HUDEP-2 (cell line): ENCODE measurements at regions not wholly inside any gene's neighbourhood (a gene's known extent, or its start where the extent isn't known, plus 50 kb on each side); places are given as distances from the start of the nearest gene placed in this dataset.

Experiments used
- DNase-seq, 76 experiments: peaks; one replicate each; lab custom pipeline; 2025; ENCODE audit not compliant: unreplicated experiment in 76 of 76; lab: John Stamatoyannopoulos, UW

DNA sequence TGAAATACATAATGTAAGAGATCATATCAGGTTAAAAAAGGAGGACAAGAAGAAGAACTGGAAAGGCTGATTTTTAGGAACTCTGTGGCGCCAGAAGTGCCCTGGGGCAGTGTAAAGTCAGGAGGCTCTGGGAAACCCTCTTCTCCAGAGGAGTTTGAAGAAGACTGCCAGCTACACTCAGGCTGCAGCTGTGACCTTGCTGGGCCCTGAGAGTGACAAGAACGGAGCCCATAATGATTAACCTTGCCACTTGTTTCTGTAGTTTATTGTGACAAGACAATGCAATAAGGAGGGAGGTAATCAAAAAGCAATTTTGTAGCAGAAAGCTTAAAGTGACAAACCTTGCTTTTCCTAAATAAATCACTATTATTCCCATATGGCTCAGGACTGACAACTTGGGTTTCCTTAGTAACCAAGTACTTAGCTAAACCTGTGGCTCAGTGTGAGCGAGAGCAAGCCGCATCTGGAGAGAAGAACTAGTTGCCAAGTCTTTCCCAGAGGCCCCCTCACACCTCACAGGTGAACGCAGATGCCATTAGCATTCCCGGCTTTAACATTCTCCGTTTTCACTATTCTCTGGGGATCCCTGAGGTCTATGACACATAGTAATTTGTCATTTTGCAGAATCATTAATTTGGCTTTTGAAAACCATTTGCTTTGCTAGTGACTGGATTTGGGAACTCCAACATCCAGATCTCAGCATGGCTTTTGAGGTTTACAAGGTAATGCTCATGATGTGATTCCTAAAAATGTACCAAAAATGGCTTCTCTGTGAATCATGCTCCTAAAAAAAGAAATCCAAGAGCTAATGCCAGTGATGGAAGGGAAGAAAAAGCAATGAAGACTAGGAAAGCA, 115.9 kb downstream of the OMA1 start:
- no peak for DNase-seq

DNA sequence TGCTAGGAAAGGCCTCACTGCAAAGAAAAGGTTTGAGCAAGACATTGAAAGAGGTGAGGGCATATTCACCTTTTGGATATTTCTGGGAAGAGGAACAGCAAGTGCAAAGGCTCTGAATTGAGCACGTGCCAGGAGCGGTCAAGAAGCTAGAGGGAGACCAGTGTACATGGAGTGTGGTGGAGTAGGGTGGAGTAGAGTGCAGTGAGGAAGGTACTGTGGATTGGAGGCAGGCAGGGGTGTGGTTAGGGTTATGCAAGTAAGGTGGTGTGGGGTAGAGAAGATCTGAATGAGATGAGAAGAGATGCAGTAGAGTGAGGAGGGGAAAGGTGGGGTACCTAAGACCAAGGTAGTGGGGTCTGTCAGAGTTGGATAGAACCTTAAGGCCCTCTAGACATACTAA, 119.6 kb downstream of the OMA1 start:
- DNase-seq: no peak

DNA sequence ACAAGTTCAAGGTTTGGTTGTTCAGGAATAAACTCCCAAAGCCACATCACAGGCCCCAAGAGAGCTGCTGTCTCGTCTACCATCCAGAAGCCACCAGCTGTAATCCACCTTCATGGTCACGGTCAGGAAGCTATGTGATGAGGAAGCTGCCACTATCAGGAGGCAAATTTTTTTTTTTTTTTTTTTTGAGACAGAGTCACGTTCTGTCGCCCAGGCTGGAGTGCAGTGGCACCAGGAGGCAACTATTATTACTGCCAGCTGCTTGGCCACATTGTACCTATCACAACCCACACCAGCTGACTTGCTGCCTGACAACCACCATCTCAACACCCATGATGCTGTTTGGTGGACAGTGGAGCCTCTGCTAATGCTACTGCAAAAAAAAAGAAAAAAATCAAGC, 124.1 kb downstream of the OMA1 start:
- DNase-seq: no peak

DNA sequence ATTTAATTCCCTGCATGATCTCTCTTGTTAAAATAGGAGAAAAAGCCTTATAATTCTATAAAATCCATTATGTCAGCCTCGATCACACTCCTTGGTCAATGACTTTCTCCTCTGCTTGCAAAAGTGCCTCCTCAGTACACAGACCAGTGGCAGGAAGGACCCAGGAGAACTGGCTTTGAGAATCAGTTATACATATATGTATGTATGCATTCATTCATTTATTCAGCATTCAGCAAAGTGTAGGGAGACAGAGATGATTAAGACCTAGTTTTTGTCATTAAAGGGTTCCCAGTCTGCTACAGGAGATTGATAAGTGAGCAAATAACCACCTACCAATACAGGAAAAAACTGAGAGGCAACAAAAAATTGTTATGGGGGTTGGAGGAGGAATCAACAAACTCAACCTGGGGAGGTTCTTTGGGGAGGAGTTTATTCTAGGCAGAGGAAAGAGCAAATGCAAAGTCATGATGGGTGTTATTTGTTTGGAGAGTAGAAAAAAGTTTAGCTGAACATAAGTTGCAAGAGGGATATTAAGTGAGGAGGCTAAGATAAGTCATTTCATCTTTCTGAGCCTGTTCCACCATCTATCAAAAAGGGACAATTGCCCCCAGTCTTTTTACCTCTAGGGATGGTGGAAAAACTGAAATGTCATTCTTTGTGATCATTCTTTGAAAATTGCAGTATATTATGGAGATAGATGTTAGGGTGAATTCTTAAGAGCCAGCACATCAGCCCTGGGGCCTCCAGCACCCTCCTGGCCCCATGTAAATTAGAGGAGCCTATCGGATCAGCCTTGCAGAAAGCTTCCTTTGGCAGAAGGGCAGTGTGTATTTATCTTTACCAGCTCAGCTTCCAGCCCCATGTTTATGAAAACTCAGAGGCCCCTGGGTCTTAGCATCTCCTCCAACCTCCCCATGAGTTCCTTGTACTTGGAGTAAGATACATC, 128.0 kb downstream of the OMA1 start:
- no peak for DNase-seq

DNA sequence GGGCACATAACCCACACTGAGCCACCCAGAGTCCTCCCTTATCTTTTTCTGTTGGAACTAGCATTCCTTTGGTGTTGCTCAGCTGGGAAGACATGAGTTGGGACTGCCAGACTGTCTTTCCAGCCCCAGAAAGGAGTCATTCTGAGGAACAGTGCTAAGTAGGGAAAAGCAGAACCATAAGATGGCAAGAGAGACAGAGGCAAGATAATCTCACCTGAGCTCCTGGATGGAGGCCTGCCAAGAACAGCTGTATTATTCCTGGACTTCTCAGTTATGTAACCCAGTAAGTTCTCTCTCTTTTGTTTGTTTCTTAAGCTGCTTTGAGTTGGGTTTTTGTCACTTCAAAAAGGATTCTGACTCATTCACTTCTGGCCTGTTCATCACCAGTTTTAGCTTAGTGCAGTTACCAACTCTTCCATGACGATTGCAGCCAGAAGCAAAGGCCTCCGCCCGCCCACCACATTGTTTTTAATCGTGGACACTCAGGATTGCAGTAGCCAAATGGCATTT, 134.4 kb downstream of the OMA1 start:
- DNase-seq: no peak

DNA sequence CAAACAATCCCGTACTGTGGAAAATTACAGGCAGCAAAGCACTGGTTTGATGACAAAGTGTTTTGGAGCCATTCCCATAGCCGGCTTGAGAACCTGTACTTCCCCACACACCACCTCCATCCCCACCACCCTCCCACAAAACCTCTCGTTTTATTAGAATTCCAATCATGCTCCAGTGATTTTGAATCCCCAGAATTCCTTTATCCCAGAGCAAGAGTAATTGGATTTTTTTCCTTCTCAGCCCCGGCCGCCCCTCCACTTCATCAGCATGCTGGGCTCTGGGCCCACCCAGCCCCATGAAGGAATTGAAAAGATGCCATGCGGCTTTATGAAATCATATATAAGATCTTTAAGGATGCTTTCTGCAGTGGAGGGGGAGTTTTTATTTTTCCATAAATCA, 136.6 kb downstream of the OMA1 start:
- no peak for DNase-seq

DNA sequence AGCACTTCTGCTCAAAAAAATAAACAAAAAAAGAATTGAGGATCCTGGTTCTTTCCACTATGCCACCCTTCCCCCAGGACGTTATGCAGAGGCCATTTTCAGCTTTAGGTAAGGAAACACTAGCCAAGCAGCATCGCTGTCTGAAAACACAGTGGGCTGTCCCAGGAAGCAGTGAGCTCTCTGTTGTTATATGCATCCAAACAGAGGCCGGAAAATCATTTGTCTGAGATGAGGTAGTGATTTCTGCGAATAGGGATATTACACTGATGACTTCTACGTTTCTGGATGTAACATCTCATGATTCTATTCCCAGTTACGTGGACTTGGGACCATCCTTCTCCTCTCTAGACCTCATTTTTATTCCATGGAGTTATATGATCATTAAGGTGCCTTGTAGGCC, 137.2 kb downstream of the OMA1 start:
- DNase-seq: no peak

DNA sequence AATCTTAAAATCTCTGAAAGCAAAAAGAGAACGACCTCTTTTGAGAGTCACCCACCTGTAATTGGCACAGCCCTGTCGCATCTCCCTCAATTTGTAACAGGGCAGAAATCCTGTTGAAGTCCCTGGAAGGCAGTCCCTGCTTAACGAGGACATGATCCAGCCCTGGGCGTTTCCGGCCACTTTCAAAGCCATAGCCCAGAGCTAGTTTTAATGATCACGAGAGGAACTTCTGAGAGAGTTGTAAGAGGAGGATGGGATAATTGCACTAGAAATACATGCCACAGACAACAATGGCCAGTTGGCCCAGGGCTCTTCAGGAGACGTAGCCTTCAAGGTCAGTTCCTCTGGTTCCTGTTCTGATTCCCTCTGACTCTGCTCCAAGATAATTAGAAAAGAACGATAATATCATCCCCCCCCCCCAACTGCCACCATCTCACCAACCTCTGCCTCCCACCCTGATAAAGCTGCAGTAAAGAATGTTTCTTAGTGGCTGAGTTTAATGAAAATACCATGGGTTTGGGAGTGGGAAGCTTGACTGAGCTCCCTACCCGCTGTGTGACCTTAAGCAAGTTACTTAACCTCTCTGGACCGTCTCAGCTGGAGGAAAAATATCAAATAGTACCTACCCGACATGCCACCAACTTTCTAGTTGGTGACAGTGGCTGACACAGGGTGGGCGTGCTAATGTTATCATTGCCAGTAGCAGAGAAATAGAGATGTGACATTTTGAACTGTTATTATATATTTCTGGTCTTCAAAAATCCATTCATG, 140.0 kb downstream of the OMA1 start:
- no peak for DNase-seq

DNA sequence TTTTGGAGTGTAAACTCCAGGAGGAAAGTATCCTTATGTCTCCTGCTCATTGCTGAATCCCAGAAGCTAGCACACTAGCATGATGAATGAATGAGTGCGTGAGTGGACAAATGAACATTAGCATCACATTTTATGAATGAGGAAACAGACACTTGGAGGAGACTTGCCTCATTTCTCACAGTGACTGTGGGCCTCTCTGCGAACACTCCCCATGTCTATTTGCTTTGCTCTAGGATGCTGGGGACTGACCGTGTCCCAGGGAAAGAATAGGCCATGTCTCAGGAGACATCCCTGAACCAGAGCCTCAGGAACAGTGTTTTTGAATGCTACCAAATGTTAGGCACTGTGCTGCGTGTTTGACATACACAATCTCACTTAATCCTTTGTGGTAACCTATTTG, 140.9 kb downstream of the OMA1 start:
- DNase-seq: no peak

DNA sequence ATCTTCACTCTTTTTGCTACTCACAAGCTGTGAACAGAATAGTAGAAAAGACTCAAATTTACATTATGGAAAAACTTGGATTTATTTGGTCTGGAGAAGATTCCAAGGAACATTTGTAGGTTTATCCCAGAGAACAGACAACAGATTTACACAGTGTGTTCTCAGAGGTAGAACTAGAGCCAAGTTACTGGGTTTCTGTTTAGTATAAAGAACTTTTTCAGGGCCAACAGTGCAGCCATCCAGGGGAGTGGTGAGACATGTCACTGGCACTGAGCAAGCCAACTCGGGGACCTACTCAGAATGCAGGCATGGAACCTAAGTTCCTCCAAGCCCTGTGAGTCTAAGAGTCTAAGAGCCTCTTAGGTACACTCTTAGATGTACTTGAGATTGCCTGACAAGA, 142.6 kb downstream of the OMA1 start:
- DNase-seq: no peak

DNA sequence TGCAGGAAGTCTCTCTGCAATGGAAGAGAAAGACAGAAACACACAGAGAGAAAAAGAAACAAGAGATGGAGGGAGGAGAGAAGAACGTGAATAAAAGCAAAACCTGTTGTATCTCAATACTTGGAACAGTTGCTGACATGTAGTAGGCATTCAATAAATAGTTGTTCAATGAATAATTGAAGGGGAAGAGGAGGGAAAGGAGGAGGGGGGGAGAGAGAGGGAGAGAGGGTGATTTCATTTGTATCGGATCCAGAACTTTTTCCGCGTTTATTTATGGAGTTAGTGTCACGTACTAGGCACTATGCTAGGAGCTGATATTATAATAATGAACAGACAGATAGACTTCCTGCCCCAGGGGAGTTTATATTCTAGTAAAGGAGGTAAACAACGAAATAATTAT, 144.1 kb downstream of the OMA1 start:
- no peak for DNase-seq

DNA sequence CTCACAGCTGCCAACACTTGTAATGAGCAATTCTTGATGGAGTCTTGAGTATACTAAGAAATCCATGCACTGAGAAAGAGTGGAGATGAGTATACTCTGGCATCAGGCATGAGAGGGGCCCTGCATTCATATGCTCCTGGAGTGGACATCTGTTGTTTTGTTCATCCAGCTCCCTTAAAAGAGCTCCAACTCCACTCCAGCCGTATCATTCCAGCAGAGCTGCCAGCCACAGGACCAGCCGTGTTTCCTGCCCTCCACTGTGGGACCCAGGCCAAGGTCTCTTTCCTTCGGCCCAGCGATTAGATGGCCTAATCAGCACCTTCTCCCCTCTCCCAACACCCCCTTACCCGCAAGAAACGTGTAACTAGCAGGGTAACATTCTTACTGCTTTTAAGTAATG, 144.5 kb downstream of the OMA1 start:
- no peak for DNase-seq

DNA sequence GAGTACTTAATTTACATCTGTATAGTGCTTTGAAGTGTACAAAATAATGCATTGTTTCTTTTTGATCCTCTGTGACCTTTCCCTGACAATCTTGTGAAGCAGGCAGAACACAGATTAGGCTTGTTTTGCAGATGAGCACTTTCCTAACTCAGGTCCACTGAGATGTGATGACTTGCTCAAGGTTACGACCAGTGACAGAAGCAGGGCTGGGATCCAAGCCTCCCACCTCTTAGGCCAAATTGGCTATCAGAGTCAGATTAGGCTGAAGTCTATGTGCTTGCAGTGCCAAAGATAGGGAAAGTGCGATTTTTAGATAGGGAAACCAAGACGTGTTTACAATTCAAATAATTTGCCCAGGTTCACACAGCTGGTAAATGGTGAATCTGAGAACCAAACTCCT, 147.3 kb downstream of the OMA1 start:
- DNase-seq: no peak

DNA sequence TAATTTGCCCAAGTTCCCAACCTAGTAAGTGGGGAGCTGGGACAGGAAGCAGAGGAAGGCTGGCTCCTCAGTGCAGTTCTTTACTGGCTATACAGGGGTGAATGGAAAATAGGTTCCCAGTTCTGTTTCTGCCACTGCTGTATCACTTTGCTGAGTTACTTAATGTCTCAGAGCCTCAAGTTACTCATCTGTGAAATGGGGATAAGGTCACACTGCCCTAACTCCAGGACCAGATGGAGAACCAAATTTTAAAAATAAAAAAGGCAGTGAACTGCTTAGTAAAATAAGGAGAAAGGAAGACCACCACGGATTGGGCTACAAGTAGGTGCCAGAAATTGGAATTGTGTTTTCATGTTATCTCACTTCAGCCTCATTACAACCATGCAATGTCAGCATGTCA, 147.8 kb downstream of the OMA1 start:
- no peak for DNase-seq

DNA sequence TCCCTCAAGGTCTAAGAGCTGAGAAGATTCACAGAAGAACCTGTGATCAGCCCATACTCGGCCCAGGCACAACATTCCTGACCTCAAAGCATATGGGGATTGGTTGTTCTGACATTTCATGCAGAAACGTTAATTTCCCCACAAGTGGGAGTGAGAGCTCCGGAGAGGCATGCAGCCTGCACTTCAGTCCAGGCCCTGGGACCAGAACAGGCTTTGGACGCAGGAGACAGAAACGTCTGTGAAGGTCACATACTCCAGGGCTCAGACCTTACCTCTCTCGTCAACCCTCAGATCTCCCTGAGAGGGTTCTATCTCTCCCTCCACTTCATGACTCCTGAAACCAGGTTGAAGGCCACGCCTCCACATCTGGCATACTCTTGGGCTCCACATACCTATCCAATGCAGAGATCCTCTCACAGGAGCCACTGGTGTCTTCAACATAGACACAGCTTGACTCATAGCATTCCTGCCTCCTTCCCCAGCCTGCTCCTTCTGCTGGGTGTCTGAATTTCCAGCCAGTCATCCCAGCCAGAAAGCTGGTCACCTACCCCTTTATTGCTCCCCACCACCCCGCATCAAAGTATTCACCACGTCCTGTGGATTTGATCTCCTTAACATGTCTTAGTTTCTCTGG, 149.2 kb downstream of the OMA1 start:
- DNase-seq: no peak

DNA sequence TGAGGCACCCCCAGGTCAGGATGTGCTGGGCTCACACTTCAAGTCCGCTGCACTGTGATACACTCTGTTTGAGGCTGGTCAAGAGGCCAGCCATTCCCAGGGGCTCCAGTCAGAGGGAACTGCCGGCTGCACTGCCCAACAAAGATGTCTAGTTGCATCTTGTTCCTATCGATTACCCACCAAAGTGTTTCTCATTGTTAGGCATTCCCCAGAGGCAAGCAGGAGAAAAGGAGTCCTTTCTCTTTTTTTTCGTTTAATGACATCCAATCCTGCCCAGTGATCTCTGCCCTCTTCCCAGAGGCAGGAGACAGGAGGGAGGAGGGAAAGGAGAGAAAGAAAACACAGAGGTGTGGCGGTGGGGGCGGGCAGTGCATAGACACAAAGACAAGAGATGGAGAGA, 150.4 kb downstream of the OMA1 start:
- DNase-seq: no peak

DNA sequence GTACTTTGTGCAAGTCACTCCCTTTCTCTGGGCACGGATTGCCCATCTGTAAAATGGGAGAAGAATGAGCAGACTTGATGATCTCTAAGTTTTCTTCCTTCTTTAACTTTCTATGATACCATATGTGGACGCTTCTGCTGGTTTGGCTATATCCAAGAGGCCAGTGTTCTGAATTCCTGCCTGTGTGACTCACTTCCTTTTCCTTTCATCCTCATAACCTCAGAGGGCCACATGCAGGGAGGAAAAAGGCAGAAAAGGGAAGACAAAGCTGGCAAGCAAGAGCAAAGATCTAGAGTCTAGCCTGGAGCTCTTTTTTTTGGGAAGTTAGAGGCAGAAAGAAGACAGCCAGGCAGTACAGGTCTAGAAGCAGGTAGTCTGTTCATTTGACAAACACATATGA, 151.2 kb downstream of the OMA1 start:
- no peak for DNase-seq

DNA sequence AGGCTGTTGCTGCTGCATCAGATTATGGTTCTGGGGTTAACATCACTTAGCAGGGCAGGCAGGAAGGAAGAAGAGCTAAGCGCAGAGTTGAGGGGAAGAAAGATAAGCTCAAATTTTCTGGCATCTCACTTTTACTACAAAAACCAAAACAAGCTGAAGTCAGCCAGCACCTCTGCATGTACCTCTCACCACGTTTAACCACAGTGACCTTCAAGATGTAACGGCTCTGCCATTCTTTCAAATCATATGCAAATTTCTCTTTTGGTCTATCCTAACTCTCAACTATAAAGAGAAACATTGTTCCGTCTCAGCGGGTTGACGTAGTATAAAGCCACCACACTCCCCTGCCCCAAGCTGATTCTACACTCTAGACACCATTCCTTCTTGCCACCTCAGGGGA, 154.4 kb downstream of the OMA1 start:
- no peak for DNase-seq

DNA sequence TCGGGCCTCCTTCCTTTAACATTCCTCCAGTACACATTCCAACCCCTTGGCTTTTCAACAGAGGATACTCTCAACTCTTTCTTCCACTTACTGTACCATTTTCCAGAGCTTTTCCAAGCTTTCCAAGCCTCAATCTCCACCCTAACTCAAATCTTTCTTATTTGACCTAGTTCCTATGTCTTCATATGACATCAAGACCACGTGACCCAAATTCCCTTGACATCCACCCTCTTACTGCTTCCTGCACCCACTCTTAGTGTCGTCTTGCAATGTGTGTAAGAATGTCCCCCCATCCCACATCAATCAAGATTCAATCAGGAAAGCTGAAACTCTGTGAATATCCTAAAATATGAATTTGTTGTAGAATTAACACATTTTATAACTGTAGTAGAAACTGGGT, 155.0 kb downstream of the OMA1 start:
- DNase-seq: no peak

DNA sequence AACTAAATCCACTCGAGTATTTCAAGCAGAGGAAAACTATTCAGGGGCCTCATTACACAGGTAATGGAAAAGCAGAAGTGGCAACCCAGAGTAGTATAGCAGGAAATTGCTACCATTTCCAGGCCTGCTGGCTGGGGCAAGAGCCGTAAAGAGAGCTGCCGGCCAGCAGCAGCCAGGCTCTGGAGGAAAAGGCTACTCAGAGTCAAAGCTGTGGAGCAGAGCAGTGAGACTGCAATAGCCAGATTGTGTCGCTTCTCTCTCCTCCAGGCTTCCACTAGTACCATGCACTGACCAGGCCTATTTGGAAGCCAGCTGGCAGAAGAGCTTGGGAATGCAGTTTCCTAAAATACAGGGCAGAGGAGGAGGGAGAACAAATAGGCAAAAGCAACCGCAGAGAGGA, 155.5 kb downstream of the OMA1 start:
- DNase-seq: no peak

DNA sequence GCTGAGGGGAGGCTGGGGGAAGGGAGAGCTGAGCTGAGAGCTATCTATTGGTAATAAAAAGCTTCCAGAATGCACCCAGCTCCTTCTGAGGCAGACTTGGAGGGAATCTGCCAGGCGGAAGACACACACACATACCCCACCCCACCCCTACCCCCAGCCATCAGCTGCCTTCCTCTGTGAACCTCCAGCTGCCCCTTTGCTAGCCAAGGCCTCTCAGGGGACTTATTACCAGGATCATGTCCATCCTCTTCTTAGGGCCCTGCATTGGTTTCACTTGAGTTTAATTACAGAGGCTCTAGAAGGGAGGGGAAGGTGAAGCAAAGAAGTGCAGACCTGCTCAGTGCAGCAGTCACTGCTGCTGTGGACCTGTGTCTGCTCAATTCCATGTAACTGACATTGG, 156.4 kb downstream of the OMA1 start:
- DNase-seq: no peak
